Endothelial cell (in vitro differentiated cells): ENCODE measurements at regions not wholly inside any gene's neighbourhood (a gene's known extent, or its start where the extent isn't known, plus 50 kb on each side); places are given as distances from the start of the nearest gene placed in this dataset.

ENCODE experiments used
- DNase-seq: peaks from one replicate; pipeline ENCODE4 v3.0.0; 2021; ENCODE audit warnings: low spot score
- H3K27ac Mint-ChIP-seq: one replicate; pipeline ENCODE4 v1.8.0; 2021; ENCODE audit warnings: mixed read lengths, inconsistent platforms; ENCODE audit not compliant: unreplicated experiment
- H3K27me3 Mint-ChIP-seq: one replicate; pipeline ENCODE4 v1.8.0; 2021; ENCODE audit warnings: mild to moderate bottlenecking, moderate library complexity, mixed read lengths, inconsistent platforms; ENCODE audit not compliant: unreplicated experiment
- H3K36me3 Mint-ChIP-seq: one replicate; pipeline ENCODE4 v1.8.0; 2021; ENCODE audit warnings: mild to moderate bottlenecking, low read depth, mixed read lengths, inconsistent platforms; ENCODE audit not compliant: unreplicated experiment
- H3K4me1 Mint-ChIP-seq: one replicate; pipeline ENCODE4 v1.8.0; 2021; ENCODE audit warnings: mild to moderate bottlenecking, mixed read lengths, inconsistent platforms; ENCODE audit not compliant: unreplicated experiment
- H3K4me3 Mint-ChIP-seq: one replicate; pipeline ENCODE4 v1.8.0; 2021; ENCODE audit warnings: mild to moderate bottlenecking, mixed read lengths, inconsistent platforms; ENCODE audit not compliant: unreplicated experiment
- H3K9me3 Mint-ChIP-seq: one replicate; pipeline ENCODE4 v1.8.0; 2021; ENCODE audit warnings: mixed read lengths, inconsistent platforms; ENCODE audit not compliant: unreplicated experiment
- TF ChIP-seq, protein P1 (sequence below): fragments of 200-600 bp; sonication (generic); IDR thresholded peaks from one replicate; pipeline ENCODE4 v1.5.0; 2021; ENCODE audit warnings: antibody characterized with exemption; ENCODE audit not compliant: unreplicated experiment

DNA sequence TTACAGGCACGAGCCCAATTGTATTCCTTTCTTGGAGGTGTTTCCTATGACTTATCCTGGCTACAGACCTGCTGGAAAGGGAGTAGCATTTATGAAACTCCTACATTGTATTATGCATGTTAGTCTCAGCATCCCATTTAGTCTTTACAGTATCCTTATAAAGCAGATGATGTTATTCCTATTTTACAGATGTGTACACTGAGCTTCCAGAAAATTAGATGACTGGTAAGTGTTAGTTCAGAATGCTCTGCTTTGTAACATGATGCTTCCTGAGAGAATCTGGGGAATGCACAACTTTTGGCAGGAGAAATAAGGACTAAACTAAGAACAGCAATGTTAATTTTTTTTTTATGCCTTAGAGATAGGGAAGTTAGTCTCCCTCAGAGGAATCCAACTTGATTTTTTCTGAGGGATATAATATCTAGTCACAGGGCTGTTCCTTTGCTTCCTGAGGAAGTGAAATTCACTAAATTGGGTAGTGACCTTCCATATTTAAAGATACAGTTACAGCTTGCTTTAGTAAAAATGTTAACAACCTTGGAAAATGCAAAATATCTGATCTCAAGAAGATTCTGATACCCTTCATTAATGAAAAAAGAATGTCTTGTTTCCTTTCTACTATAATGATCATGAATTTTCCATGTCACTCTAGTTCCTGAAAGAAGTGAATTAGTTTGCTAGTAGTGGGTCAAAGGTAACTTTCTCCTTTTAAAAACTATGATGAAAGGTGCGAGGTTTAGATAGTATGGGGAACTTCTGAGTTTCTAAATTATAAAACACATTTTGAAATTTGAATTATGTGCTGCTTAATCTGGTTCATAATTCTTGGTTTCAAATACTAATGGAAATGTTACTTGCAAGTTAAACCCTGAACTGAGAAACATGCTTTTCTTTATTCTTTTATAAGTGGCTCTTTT, 194.0 kb upstream of the PRPS1L1 start:
- Mint-ChIP-seq H3K9me3 (no peaks in the 10 kb centered on the region), H3K4me3 (no peak overlapping the region), H3K27ac (no peak overlapping the region), H3K27me3 (no peaks in the 10 kb centered on the region), H3K36me3 (no peaks in the 10 kb centered on the region), H3K4me1 (peaks cover 2% of the 10 kb centered on the region)
- no peak for DNase-seq
- TF ChIP-seq, protein P1, sequence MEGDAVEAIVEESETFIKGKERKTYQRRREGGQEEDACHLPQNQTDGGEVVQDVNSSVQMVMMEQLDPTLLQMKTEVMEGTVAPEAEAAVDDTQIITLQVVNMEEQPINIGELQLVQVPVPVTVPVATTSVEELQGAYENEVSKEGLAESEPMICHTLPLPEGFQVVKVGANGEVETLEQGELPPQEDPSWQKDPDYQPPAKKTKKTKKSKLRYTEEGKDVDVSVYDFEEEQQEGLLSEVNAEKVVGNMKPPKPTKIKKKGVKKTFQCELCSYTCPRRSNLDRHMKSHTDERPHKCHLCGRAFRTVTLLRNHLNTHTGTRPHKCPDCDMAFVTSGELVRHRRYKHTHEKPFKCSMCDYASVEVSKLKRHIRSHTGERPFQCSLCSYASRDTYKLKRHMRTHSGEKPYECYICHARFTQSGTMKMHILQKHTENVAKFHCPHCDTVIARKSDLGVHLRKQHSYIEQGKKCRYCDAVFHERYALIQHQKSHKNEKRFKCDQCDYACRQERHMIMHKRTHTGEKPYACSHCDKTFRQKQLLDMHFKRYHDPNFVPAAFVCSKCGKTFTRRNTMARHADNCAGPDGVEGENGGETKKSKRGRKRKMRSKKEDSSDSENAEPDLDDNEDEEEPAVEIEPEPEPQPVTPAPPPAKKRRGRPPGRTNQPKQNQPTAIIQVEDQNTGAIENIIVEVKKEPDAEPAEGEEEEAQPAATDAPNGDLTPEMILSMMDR = no peak

DNA sequence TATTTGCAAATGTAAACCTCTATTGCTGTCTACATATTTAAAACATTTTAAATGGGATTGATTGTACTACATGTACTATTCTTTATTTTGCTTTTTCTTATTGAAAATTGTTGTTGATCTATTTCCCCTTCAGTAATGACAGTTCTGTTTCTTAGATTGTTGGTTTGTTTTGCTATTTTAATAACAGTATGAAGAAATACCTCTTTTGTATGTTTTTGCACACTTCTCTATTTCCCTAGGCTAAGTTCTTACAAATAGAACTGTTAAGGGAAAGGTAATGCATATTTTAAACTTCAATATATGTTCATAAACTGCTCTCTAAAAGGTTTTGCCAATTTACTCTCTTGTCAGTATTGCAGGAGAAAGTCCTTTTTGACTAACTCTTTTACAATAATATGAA, 195.0 kb upstream of the PRPS1L1 start:
- Mint-ChIP-seq H3K4me3 (no peak overlapping the region), H3K9me3 (no peaks in the 10 kb centered on the region), H3K27ac (no peak overlapping the region), H3K36me3 (no peaks in the 10 kb centered on the region), H3K4me1 (peaks cover 2% of the 10 kb centered on the region), H3K27me3 (no peaks in the 10 kb centered on the region)
- no peak for DNase-seq
- TF ChIP-seq, protein P1 = no peak

DNA sequence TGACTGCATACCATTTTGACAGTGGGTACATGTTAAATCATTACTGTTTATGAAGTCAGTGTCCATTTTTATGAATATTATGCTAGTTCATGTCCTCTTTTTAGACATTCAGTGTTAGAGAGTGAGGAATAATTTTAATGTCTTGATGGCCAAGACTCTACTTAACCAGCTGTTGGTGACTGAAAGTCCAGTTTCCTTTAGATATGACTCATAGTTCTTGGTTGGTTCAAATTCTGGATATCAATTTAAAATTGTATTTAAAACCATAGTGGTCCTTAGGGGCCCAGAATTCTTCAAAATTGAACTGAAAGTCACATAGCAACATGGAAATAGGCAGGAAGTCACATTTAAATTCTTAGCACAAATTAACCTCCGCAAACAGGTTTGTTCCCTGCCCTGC, 196.5 kb upstream of the PRPS1L1 start:
- no peak for DNase-seq
- no peaks in the 10 kb centered on the region for H3K9me3 Mint-ChIP-seq
- no peak overlapping the region for H3K4me3 Mint-ChIP-seq
- H3K27me3 Mint-ChIP-seq = no peaks in the 10 kb centered on the region
- H3K36me3 Mint-ChIP-seq = no peaks in the 10 kb centered on the region
- TF ChIP-seq, protein P1 = no peak
- peaks cover 2% of the 10 kb centered on the region for H3K4me1 Mint-ChIP-seq
- H3K27ac Mint-ChIP-seq = no peak overlapping the region

DNA sequence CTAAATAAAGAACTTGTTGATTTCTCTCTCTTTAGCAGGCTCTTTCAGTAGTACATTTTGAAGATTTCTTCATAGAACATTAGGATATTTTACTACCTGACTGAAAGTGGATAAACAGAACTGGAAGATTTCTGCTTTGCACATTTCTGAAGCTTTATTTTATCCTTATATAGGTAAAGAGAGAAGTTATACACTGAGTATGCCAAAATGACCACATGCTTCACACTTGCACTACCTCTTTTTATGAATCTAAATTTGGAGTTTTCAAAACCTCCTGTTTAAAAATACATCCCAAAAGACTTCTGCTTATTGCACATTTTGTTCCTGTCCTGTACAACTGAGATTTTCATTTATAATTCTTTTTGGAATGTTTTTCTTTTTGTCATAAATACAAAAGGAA, 197.4 kb upstream of the PRPS1L1 start:
- peaks cover 2% of the 10 kb centered on the region for H3K4me1 Mint-ChIP-seq
- H3K9me3 Mint-ChIP-seq = no peaks in the 10 kb centered on the region
- DNase-seq = no peak
- H3K27me3 Mint-ChIP-seq = no peaks in the 10 kb centered on the region
- no peak overlapping the region for H3K27ac Mint-ChIP-seq
- H3K36me3 Mint-ChIP-seq = no peaks in the 10 kb centered on the region
- TF ChIP-seq, protein P1 = no peak
- H3K4me3 Mint-ChIP-seq = no peak overlapping the region

DNA sequence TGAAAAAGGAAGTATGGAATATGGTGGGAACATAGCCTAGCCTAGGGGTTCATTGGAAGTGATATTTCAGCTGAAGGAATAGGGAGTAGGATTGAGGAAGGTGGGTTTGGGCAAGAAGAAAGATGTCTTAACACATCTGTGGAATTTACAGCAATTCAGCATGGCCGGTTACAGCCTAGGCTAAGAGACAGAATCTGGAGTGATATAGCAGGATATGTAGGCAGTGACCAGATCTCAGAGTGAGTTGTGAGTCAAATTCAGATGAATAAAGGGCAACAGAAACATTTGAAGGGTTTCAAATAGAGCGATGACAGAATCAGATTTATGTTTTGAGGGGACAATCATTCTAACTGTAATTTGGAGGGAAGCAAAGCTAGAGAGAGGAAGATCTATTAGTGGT, 199.0 kb upstream of the PRPS1L1 start:
- H3K36me3 Mint-ChIP-seq = no peaks in the 10 kb centered on the region
- H3K4me1 Mint-ChIP-seq = no peaks in the 10 kb centered on the region
- no peaks in the 10 kb centered on the region for H3K27me3 Mint-ChIP-seq
- DNase-seq = no peak
- H3K4me3 Mint-ChIP-seq = no peak overlapping the region
- H3K9me3 Mint-ChIP-seq = no peaks in the 10 kb centered on the region
- H3K27ac Mint-ChIP-seq = no peak overlapping the region
- TF ChIP-seq, protein P1 = no peak
